A673 (cell line): ENCODE measurements at regions not wholly inside any gene's neighbourhood (a gene's known extent, or its start where the extent isn't known, plus 50 kb on each side); places are given as distances from the start of the nearest gene placed in this dataset.
"Not testable (repeated sequence)": the region's sequence is repeated elsewhere in the genome, so short reads cannot be mapped to it uniquely, and the experiment has no call there.

ENCODE experiments used
- EZH2 ChIP-seq: fragments of 200-600 bp; sonication (generic); IDR thresholded peaks from 2 replicates; pipeline ENCODE4 v1.6.1; 2017; ENCODE audit warnings: borderline replicate concordance, low read depth, mild to moderate bottlenecking, mixed read lengths, antibody characterized with exemption, low read length; ENCODE audit not compliant: poor library complexity, severe bottlenecking
- TF ChIP-seq, protein P1 (sequence below): fragments of 300-800, 200-600 bp; sonication (generic); conservative IDR thresholded peaks from 2 replicates; pipeline ENCODE4 v1.5.1; 2017; ENCODE audit warnings: low read depth, mild to moderate bottlenecking, antibody characterized with exemption, low read length, moderate library complexity, mixed read lengths

DNA sequence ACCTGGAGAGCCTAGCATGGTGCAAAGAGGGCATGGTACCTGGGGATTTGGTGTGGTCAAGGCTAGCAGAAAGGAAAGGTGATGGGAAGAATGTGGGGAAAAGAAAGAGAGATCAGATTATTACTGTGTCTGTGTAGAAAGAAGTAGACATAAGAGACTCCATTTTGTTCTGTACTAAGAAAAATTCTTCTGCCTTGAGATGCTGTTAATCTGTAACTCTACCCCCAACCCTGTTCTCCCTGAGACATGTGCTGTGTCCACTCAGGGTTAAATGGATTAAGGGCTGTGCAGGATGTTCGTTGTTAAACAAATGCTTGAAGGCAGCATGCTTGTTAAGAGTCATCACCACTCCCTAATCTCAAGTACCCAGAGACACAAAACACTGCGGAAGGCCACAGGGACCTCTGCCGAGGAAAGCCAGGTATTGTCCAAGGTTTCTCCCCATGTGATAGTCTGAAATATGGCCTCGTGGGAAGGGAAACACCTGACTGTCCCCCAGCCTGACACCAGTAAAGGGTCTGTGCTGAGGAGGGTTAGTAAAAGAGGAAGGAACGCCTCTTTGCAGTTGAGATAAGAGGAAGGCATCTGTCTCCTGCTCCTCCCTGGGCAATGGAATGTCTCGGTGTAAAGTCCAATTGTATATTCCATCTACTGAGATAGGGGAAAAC is 99.4 kb downstream of the CEP44 start:
- TF ChIP-seq, protein P1, sequence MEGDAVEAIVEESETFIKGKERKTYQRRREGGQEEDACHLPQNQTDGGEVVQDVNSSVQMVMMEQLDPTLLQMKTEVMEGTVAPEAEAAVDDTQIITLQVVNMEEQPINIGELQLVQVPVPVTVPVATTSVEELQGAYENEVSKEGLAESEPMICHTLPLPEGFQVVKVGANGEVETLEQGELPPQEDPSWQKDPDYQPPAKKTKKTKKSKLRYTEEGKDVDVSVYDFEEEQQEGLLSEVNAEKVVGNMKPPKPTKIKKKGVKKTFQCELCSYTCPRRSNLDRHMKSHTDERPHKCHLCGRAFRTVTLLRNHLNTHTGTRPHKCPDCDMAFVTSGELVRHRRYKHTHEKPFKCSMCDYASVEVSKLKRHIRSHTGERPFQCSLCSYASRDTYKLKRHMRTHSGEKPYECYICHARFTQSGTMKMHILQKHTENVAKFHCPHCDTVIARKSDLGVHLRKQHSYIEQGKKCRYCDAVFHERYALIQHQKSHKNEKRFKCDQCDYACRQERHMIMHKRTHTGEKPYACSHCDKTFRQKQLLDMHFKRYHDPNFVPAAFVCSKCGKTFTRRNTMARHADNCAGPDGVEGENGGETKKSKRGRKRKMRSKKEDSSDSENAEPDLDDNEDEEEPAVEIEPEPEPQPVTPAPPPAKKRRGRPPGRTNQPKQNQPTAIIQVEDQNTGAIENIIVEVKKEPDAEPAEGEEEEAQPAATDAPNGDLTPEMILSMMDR, result not testable (repeated sequence)
- not testable (repeated sequence) for TF ChIP-seq EZH2
